IPS-NIHi11 (cell line): ENCODE measurements at regions not wholly inside any gene's neighbourhood (a gene's known extent, or its start where the extent isn't known, plus 50 kb on each side); places are given as distances from the start of the nearest gene placed in this dataset.
"Not testable (repeated sequence)": the region's sequence is repeated elsewhere in the genome, so short reads cannot be mapped to it uniquely, and the experiment has no call there.

Experiments used
- DNase-seq: peaks from one replicate; pipeline ENCODE4 v3.0.0; 2012; ENCODE audit warnings: mixed read lengths, low spot score

- DNase-seq, result no peak
Measured at GRCh38 chr4:103307453-103308247, 109.5 kb upstream of the CENPE start.

DNA sequence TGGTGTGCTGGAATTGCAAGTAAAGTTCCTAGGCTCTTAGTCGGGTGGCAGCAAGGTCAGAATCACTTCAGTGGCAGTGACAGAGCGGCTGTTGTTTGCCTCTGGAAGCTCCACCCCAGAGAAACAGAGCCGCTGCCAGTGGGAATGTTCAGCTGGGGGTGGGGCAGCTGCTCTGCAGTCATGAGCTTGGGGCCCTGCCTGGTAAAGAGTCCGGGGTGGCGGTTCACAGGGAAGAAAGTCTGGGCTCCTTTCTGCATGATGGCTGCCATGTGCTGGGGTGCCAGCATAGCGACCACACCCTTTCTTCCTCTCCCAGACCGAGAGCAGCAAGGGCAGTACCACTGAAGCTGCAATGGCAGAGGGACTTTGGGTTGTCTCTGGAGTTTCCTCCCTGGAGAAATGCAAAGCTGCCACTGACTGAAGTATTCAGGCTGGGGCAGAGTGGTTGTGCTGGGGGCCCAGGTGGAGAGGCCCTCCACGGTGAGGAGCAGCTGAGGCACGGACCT lies 108.8 kb upstream of the CENPE start:
- DNase-seq, result peak; percentile 14

GRCh38 chr4:103305355-103305754 lies 107.2 kb upstream of the CENPE start:
- DNase-seq, result no peak

DNA sequence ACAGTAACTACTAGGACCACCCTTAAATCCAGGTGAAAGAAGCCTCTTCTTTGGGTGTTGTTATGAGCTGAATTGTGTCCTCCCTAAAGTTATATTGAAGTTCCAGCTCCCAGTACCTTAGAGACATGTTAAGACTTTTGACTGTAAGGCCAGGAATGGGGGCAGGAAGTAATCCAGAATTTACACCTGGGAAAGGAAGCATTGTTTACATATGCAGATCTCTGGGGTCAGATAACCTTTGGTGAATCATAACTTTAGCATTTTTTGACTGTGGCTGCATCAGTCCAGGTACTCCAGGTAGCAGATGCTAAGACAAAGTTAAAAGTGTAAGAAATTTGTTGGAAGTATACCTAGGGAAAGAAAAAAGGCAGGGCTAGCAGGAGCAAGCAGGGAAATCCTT lies 104.9 kb upstream of the CENPE start:
- no peak for DNase-seq

- no peak for DNase-seq
Measured at GRCh38 chr4:103292959-103293358, 94.8 kb upstream of the CENPE start.

GRCh38 chr4:103292373-103292772 lies 94.2 kb upstream of the CENPE start:
- DNase-seq, result no peak

DNA sequence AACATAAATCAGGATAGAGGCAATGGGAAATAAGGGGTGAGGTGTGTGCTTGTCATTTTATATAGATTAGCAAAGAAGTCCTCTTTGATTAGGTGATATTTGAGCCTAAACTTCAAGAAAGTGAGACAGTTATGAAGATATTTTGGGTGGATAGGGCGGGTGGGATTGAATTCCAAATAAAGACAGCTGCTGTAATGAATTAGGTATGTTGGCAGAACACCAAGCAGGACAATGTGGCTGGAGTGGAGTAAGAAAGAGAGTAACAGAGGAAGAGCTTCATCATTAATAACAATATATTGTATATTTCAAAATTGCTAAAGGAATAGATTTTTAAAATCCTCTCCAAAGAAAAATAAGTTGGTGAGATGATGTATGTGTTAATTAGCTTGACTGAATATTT lies 91.0 kb upstream of the CENPE start:
- DNase-seq, result no peak

DNA sequence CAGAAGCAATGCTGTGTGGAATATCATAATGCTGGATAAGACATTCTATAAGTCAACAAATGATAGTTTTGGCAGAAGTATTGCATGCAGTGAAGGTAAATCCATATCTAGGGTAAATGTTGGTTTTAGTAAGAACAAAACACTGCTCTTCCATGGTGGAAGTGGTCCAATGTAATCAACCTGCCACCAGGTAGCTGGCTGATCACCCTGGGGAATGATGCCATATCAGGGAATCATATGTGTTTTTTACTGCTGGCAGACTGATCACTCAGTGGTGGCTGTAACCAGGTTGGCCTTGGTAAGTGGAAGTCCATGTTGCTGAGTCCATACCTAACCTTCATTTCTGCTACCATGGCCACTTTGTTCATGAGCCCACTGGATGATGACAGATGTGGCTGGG lies 74.0 kb upstream of the CENPE start:
- DNase-seq, result no peak

- DNase-seq, result no peak
Measured at GRCh38 chr4:103268746-103269145, 70.6 kb upstream of the CENPE start.

DNA sequence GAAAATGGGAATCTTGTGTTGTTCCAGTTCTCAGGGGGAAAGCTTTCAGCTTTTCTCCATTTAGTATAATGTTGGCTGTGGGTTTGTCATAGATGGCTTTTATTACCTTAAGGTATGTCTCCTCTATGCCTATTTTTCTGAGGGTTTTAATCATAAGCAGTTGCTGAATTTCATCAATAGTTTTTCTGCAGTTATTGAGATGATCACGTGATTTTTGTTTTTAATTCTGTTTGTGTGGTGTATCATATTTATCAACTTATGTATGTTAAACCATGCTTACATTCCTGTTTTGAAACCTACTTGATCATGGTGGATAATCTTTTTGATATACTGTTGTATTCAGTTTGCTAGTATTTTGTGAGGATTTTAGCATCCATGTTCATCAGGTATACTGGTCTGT lies 66.8 kb upstream of the CENPE start:
- no peak for DNase-seq

DNA sequence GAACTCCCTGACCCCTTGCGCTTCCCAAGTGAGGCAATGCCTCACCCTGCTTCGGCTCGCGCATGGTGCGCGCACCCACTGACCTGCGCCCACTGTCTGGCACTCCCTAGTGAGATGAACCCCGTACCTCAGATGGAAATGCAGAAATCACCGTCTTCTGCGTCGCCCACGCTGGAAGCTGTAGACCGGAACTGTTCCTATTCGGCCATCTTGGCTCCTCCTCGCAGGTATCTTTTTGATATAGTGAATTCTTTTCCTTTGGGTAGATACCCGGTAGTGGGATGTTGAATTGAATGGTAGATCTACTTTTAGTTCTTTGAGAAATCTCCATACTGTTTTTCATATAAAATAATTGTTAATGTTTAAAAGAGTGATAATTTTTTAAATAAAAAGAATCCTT lies 57.9 kb upstream of the CENPE start:
- DNase-seq, result not testable (repeated sequence)
